ENCODE measurements at regions not wholly inside any gene's neighbourhood (a gene's known extent, or its start where the extent isn't known, plus 50 kb on each side); places are given as distances from the start of the nearest gene placed in this dataset.

- Histone ChIP-seq H3K27me3 (ENCODE audit: control insufficient read depth, insufficient read depth, low read length, poor library complexity, severe bottlenecking) (no peaks in the 10 kb centered on the region), H3K4me3 (ENCODE audit: insufficient read depth, low read depth, low read length) (no peak overlapping the region), H3K9me3 (ENCODE audit: control insufficient read depth, low read length) (no peaks in the 10 kb centered on the region), H3K27ac (ENCODE audit: insufficient read depth, low read depth, low read length, poor library complexity, severe bottlenecking) (no peak overlapping the region), H3K36me3 (ENCODE audit: control insufficient read depth, insufficient read depth, low read length) (no peaks in the 10 kb centered on the region), H3K4me1 (ENCODE audit: control insufficient read depth, insufficient read depth, low read length) (no peaks in the 10 kb centered on the region)
These were observed 105.2 kb upstream of the UMPS start for GRCh38 chr3:124625074-124625473.

- H3K27ac ChIP-seq (ENCODE audit: insufficient read depth, low read depth, low read length, poor library complexity, severe bottlenecking): no peak overlapping the region
- H3K36me3 ChIP-seq (ENCODE audit: control insufficient read depth, insufficient read depth, low read length): no peaks in the 10 kb centered on the region
- H3K4me3 ChIP-seq (ENCODE audit: insufficient read depth, low read depth, low read length): no peak overlapping the region
- H3K27me3 ChIP-seq (ENCODE audit: control insufficient read depth, insufficient read depth, low read length, poor library complexity, severe bottlenecking): no peaks in the 10 kb centered on the region
- H3K9me3 ChIP-seq (ENCODE audit: control insufficient read depth, low read length): no peaks in the 10 kb centered on the region
- H3K4me1 ChIP-seq (ENCODE audit: control insufficient read depth, insufficient read depth, low read length): no peaks in the 10 kb centered on the region
- WGBS, 2 experiments: 94 to 95% methylated on average over 6 of the region's 6 CpGs
These were observed 102.7 kb upstream of the UMPS start for GRCh38 chr3:124627501-124627908.

GRCh38 chr3:124628863-124629262, 101.4 kb upstream of the UMPS start:
- H3K36me3 ChIP-seq (ENCODE audit: control insufficient read depth, insufficient read depth, low read length): no peaks in the 10 kb centered on the region
- H3K4me1 ChIP-seq (ENCODE audit: control insufficient read depth, insufficient read depth, low read length): no peaks in the 10 kb centered on the region
- no peak overlapping the region for H3K27ac ChIP-seq (ENCODE audit: insufficient read depth, low read depth, low read length, poor library complexity, severe bottlenecking)
- H3K9me3 ChIP-seq (ENCODE audit: control insufficient read depth, low read length): no peaks in the 10 kb centered on the region
- WGBS, 2 experiments: 65 to 68% methylated on average over 4 of the region's 4 CpGs
- no peak overlapping the region for H3K4me3 ChIP-seq (ENCODE audit: insufficient read depth, low read depth, low read length)
- H3K27me3 ChIP-seq (ENCODE audit: control insufficient read depth, insufficient read depth, low read length, poor library complexity, severe bottlenecking): no peaks in the 10 kb centered on the region

GRCh38 chr3:124629497-124629896, 100.8 kb upstream of the UMPS start:
- Histone ChIP-seq H3K9me3 (ENCODE audit: control insufficient read depth, low read length) (no peaks in the 10 kb centered on the region), H3K27me3 (ENCODE audit: control insufficient read depth, insufficient read depth, low read length, poor library complexity, severe bottlenecking) (no peaks in the 10 kb centered on the region), H3K27ac (ENCODE audit: insufficient read depth, low read depth, low read length, poor library complexity, severe bottlenecking) (no peak overlapping the region), H3K4me3 (ENCODE audit: insufficient read depth, low read depth, low read length) (no peak overlapping the region), H3K36me3 (ENCODE audit: control insufficient read depth, insufficient read depth, low read length) (no peaks in the 10 kb centered on the region), H3K4me1 (ENCODE audit: control insufficient read depth, insufficient read depth, low read length) (no peaks in the 10 kb centered on the region)
- 81 to 84% methylated on average over 1 of the region's 2 CpGs for WGBS, 2 experiments

GRCh38 chr3:124630960-124631359, 99.3 kb upstream of the UMPS start:
- Histone ChIP-seq H3K4me3 (ENCODE audit: insufficient read depth, low read depth, low read length) (no peak overlapping the region), H3K27me3 (ENCODE audit: control insufficient read depth, insufficient read depth, low read length, poor library complexity, severe bottlenecking) (no peaks in the 10 kb centered on the region), H3K27ac (ENCODE audit: insufficient read depth, low read depth, low read length, poor library complexity, severe bottlenecking) (no peak overlapping the region), H3K36me3 (ENCODE audit: control insufficient read depth, insufficient read depth, low read length) (no peaks in the 10 kb centered on the region), H3K9me3 (ENCODE audit: control insufficient read depth, low read length) (no peaks in the 10 kb centered on the region), H3K4me1 (ENCODE audit: control insufficient read depth, insufficient read depth, low read length) (no peaks in the 10 kb centered on the region)
- WGBS, 2 experiments: 83 to 86% methylated on average over 5 of the region's 5 CpGs

GRCh38 chr3:124631727-124632126, 98.5 kb upstream of the UMPS start:
- 92 to 95% methylated on average over 4 to 5 of the region's 5 CpGs for WGBS, 2 experiments
- no peaks in the 10 kb centered on the region for H3K36me3 ChIP-seq (ENCODE audit: control insufficient read depth, insufficient read depth, low read length)
- no peaks in the 10 kb centered on the region for H3K27me3 ChIP-seq (ENCODE audit: control insufficient read depth, insufficient read depth, low read length, poor library complexity, severe bottlenecking)
- H3K4me3 ChIP-seq (ENCODE audit: insufficient read depth, low read depth, low read length): no peak overlapping the region
- no peaks in the 10 kb centered on the region for H3K9me3 ChIP-seq (ENCODE audit: control insufficient read depth, low read length)
- no peaks in the 10 kb centered on the region for H3K4me1 ChIP-seq (ENCODE audit: control insufficient read depth, insufficient read depth, low read length)
- H3K27ac ChIP-seq (ENCODE audit: insufficient read depth, low read depth, low read length, poor library complexity, severe bottlenecking): no peak overlapping the region

- Histone ChIP-seq H3K36me3 (ENCODE audit: control insufficient read depth, insufficient read depth, low read length) (no peaks in the 10 kb centered on the region), H3K4me1 (ENCODE audit: control insufficient read depth, insufficient read depth, low read length) (no peaks in the 10 kb centered on the region), H3K4me3 (ENCODE audit: insufficient read depth, low read depth, low read length) (no peak overlapping the region), H3K9me3 (ENCODE audit: control insufficient read depth, low read length) (no peaks in the 10 kb centered on the region), H3K27ac (ENCODE audit: insufficient read depth, low read depth, low read length, poor library complexity, severe bottlenecking) (no peak overlapping the region), H3K27me3 (ENCODE audit: control insufficient read depth, insufficient read depth, low read length, poor library complexity, severe bottlenecking) (no peaks in the 10 kb centered on the region)
- WGBS, 2 experiments: 92 to 96% methylated on average over 7 of the region's 7 CpGs
These were observed 97.6 kb upstream of the UMPS start for GRCh38 chr3:124632566-124633140.

GRCh38 chr3:124633524-124633923, 96.7 kb upstream of the UMPS start:
- no peaks in the 10 kb centered on the region for H3K36me3 ChIP-seq (ENCODE audit: control insufficient read depth, insufficient read depth, low read length)
- H3K4me3 ChIP-seq (ENCODE audit: insufficient read depth, low read depth, low read length): no peak overlapping the region
- WGBS, 2 experiments: 100% methylated on average over 2 to 3 of the region's 3 CpGs
- H3K27ac ChIP-seq (ENCODE audit: insufficient read depth, low read depth, low read length, poor library complexity, severe bottlenecking): no peak overlapping the region
- no peaks in the 10 kb centered on the region for H3K27me3 ChIP-seq (ENCODE audit: control insufficient read depth, insufficient read depth, low read length, poor library complexity, severe bottlenecking)
- no peaks in the 10 kb centered on the region for H3K4me1 ChIP-seq (ENCODE audit: control insufficient read depth, insufficient read depth, low read length)
- H3K9me3 ChIP-seq (ENCODE audit: control insufficient read depth, low read length): no peaks in the 10 kb centered on the region

- H3K4me1 ChIP-seq (ENCODE audit: control insufficient read depth, insufficient read depth, low read length): no peaks in the 10 kb centered on the region
These were observed 95.8 kb upstream of the UMPS start for GRCh38 chr3:124634210-124635168.

GRCh38 chr3:124635169-124635539, 95.1 kb upstream of the UMPS start:
- WGBS, 2 experiments: 94 to 100% methylated on average over 1 of the region's 1 CpG
- no peaks in the 10 kb centered on the region for H3K9me3 ChIP-seq (ENCODE audit: control insufficient read depth, low read length)
- H3K27me3 ChIP-seq (ENCODE audit: control insufficient read depth, insufficient read depth, low read length, poor library complexity, severe bottlenecking): no peaks in the 10 kb centered on the region
- no peaks in the 10 kb centered on the region for H3K36me3 ChIP-seq (ENCODE audit: control insufficient read depth, insufficient read depth, low read length)
- no peak overlapping the region for H3K27ac ChIP-seq (ENCODE audit: insufficient read depth, low read depth, low read length, poor library complexity, severe bottlenecking)
- no peak overlapping the region for H3K4me3 ChIP-seq (ENCODE audit: insufficient read depth, low read depth, low read length)
- no peaks in the 10 kb centered on the region for H3K4me1 ChIP-seq (ENCODE audit: control insufficient read depth, insufficient read depth, low read length)

More at GRCh38 chr3:124634210-124635168, 95.8 kb upstream of the UMPS start:
- Histone ChIP-seq H3K27ac (ENCODE audit: insufficient read depth, low read depth, low read length, poor library complexity, severe bottlenecking) (no peak overlapping the region), H3K4me3 (ENCODE audit: insufficient read depth, low read depth, low read length) (no peak overlapping the region), H3K9me3 (ENCODE audit: control insufficient read depth, low read length) (no peaks in the 10 kb centered on the region), H3K36me3 (ENCODE audit: control insufficient read depth, insufficient read depth, low read length) (no peaks in the 10 kb centered on the region), H3K27me3 (ENCODE audit: control insufficient read depth, insufficient read depth, low read length, poor library complexity, severe bottlenecking) (no peaks in the 10 kb centered on the region)
- WGBS, 2 experiments: 78 to 83% methylated on average over 15 of the region's 15 CpGs
